ENCODE measurements at regions not wholly inside any gene's neighbourhood (a gene's known extent, or its start where the extent isn't known, plus 50 kb on each side); places are given as distances from the start of the nearest gene placed in this dataset.

DNA sequence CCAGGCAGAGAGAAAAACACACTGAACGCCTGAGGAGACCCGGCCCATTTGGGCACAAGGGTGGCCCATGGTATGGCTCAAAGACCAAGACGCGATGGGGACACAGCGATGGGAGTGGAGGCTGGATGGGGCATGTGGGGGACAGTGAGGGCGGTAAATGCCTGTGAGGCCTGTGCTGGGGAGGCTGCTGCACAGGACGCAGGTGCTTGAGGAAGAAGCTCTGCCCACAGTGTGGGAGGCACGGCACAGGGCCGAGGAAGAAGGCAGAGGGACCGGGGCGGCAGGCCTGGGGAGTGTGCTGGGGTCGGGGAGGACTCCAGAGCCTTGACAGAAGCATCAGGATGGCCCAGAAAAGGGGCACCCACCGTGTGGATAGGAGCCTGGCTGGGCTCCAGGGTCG lies 75.9 kb upstream of the WNT11 start:
- peak overlapping the region in 1 of 3 experiments; percentile 51 for H3K27ac Mint-ChIP-seq
- no peaks in the 10 kb centered on the region for H3K9me3 Mint-ChIP-seq
- no peak overlapping the region for H3K4me3 Mint-ChIP-seq
- peaks cover 3% of the 10 kb centered on the region for H3K36me3 Mint-ChIP-seq (ENCODE audit: low read depth)
- TF ChIP-seq CTCF (IDR thresholded peaks at IDR 0.05; ENCODE audit: unreplicated experiment in 3 of 3) = no peak
- peaks cover 37% of the 10 kb centered on the region for H3K27me3 Mint-ChIP-seq (ENCODE audit: low read depth)
- peaks cover 23% of the 10 kb centered on the region for H3K4me1 Mint-ChIP-seq

DNA sequence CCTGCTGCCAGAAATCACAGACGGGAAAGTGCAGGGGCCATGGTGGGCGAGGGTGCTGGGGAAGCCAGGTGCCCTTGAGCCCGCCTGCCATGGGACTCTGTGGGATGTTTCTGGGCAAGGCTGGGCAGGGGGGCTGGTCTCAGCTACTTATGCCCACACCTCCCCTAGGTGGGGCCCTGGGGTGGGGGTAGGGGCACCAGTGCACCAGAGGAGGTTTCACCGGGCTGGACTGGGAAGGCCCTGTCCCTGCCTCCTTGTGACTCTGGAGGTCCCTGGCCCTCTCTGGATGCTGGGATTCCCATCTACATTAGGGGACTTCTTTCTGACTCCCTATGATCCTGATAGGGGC lies 75.2 kb upstream of the WNT11 start:
- H3K27me3 Mint-ChIP-seq (ENCODE audit: low read depth) = peaks cover 31% of the 10 kb centered on the region
- H3K9me3 Mint-ChIP-seq = no peaks in the 10 kb centered on the region
- no peak overlapping the region for H3K27ac Mint-ChIP-seq
- H3K4me1 Mint-ChIP-seq = peaks cover 23% of the 10 kb centered on the region
- H3K36me3 Mint-ChIP-seq (ENCODE audit: low read depth) = peaks cover 3% of the 10 kb centered on the region
- no peak overlapping the region for H3K4me3 Mint-ChIP-seq
- TF ChIP-seq CTCF (IDR thresholded peaks at IDR 0.05; ENCODE audit: unreplicated experiment in 3 of 3) = no peak

DNA sequence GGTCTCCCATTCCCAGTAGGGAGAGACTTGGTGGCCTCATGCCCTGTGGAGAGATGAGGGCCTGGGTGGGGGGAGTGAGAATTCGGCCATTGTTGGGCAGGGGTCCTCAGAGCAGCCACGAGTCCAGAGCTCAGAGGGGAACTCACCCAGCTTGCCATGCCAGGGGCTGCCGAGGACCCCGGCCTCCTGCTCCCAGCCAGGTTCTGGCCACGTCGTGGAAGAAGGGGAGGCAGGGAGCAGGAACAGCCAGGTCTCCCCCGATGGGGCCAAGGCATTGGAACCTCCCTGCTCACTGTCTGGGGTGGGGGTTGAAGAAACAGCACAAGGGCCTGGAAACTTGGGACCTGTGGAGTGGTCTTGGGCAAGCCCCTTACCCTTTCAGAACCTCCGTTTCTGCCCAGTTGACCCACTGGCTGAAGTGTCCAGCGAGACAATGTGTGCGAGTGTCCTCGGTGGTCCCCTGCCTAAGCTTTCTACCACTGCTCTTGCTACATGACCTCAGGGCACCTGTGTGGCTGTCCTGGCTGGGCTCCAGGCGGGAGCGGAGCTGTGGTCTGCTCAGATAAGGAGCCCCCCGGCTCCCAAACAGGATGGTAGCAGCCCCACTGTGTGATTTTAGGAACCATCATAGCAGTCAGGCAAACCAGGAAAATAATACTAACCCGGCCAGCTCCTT lies 74.7 kb upstream of the WNT11 start:
- peaks cover 3% of the 10 kb centered on the region for H3K36me3 Mint-ChIP-seq (ENCODE audit: low read depth)
- no peaks in the 10 kb centered on the region for H3K9me3 Mint-ChIP-seq
- H3K27ac Mint-ChIP-seq = no peak overlapping the region
- peaks cover 29% of the 10 kb centered on the region for H3K27me3 Mint-ChIP-seq (ENCODE audit: low read depth)
- no peak overlapping the region for H3K4me3 Mint-ChIP-seq
- H3K4me1 Mint-ChIP-seq = peaks cover 27% of the 10 kb centered on the region
- no peak for TF ChIP-seq CTCF (IDR thresholded peaks at IDR 0.05; ENCODE audit: unreplicated experiment in 3 of 3)

DNA sequence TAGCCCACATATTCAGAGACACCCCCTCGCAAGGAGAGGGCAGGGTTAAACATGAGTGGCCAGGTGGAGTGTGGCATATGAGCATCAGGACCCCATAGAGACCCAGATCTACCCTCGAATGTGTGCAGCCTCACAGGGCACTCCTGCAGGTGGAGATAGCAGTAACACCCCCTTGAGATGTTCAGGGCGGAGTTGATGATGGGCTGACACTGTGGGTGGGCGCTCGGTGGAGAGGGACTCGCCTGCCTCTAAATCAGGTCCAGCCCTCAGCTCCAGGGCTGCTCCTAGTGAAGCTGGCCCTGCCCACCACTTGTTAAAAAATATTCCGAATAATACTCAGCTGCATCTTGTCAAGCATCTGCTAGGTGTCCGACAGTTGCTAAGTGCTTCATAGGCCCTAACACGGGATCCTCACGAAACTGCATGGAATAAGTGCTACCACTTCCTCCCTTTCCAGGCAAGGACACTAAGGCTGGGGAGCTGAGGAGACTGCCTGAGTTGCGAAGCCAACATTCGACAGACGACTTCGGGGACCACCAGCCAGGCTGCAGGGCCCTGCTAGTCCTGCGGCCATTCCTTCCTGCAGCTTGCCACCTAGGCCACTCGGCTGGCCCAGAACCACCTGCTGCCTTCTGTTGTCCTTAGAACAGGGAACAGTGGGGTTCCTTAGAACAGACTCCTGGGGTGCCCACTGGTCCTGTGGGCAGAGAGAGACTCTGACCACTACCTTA lies 74.0 kb upstream of the WNT11 start:
- no peaks in the 10 kb centered on the region for H3K36me3 Mint-ChIP-seq (ENCODE audit: low read depth)
- H3K4me3 Mint-ChIP-seq = no peak overlapping the region
- peak overlapping the region in 1 of 3 experiments; percentile 12 for H3K27ac Mint-ChIP-seq
- no peak for TF ChIP-seq CTCF (IDR thresholded peaks at IDR 0.05; ENCODE audit: unreplicated experiment in 3 of 3)
- peaks cover 6% of the 10 kb centered on the region for H3K9me3 Mint-ChIP-seq
- peaks cover 24% of the 10 kb centered on the region for H3K27me3 Mint-ChIP-seq (ENCODE audit: low read depth)
- H3K4me1 Mint-ChIP-seq = peaks cover 29% of the 10 kb centered on the region

DNA sequence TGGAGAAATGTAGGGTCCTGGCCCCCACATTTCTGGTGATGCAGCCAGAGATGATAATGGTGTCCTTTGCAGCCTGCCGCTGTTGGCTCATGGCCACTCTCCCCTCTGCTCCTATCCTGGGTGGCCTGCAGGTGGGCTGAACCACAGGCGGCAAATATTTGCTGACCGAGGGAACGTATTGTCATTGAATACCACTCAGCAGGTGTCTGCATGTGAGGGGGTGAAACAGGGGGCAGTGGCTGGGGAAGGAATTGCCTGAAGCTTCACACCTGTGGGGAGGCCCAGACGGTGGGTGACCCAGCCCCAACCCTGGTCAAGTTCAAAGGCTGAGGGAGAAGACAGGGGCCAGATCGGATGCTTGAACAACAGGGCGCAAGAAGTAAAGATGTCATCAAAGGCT lies 73.3 kb upstream of the WNT11 start:
- Mint-ChIP-seq H3K4me3 (no peak overlapping the region), H3K4me1 (peaks cover 29% of the 10 kb centered on the region), H3K9me3 (peaks cover 11% of the 10 kb centered on the region), H3K36me3 (ENCODE audit: low read depth) (no peaks in the 10 kb centered on the region), H3K27ac (peak overlapping the region in 1 of 3 experiments; percentile 12), H3K27me3 (ENCODE audit: low read depth) (peaks cover 18% of the 10 kb centered on the region)
- TF ChIP-seq CTCF (IDR thresholded peaks at IDR 0.05; ENCODE audit: unreplicated experiment in 3 of 3) = no peak

DNA sequence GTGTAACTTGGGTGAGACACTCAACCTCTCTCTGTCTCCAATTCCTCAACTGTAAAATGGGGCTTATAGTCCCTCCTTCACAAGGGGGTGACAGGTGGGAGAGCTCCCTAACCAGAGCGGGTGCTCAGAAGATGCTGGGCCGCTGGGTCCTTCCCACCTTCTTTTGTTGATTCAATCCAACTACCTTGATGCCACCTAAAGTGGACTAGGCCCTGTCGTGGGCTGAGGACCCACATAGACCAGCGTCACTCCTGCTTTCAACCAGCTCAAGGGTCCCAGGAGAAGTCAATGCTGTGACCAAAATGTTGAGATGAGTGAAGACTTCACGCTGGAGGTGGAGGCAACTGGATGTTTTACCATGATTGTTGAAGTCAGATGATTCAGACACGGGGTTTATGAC lies 72.7 kb upstream of the WNT11 start:
- Mint-ChIP-seq H3K27me3 (ENCODE audit: low read depth) (peaks cover 22% of the 10 kb centered on the region), H3K36me3 (ENCODE audit: low read depth) (no peaks in the 10 kb centered on the region)
- TF ChIP-seq CTCF (IDR thresholded peaks at IDR 0.05; ENCODE audit: unreplicated experiment in 3 of 3) = no peak

More for the DNA sequence above, 72.7 kb upstream of the WNT11 start:
- no peak overlapping the region for H3K27ac Mint-ChIP-seq
- peaks cover 17% of the 10 kb centered on the region for H3K9me3 Mint-ChIP-seq
- peaks cover 29% of the 10 kb centered on the region for H3K4me1 Mint-ChIP-seq
- no peak overlapping the region for H3K4me3 Mint-ChIP-seq

Data from nephron (organoid).